SK-N-SH (cell line): ENCODE measurements at regions not wholly inside any gene's neighbourhood (a gene's known extent, or its start where the extent isn't known, plus 50 kb on each side); places are given as distances from the start of the nearest gene placed in this dataset.

Source experiments
- CTCF ChIA-PET: fragments of 300-600, 350-600 bp; formaldehyde crosslinking; extraction: SDS; loops from one replicate; lab custom pipeline; 2021; lab: Yijun Ruan, JAX
- POLR2A ChIA-PET: fragments of 350-600 bp; sonication (Branson Sonifier 250); formaldehyde crosslinking; extraction: SDS; loops from one replicate; lab custom pipeline; 2020; ENCODE audit warnings: antibody characterized with exemption, inconsistent platforms; lab: Yijun Ruan, JAX
- DNase-seq: peaks from one replicate; pipeline ENCODE4 v3.0.0; 2012
- H2AFZ ChIP-seq: fragments of 200-600 bp; sonication (generic); 2 replicates; pipeline ENCODE4 v1.8.1; 2016; ENCODE audit warnings: antibody characterized with exemption, mild to moderate bottlenecking, low read depth
- H3F3A ChIP-seq: fragments of 200-600 bp; sonication (generic); replicated peaks from 2 replicates; pipeline ENCODE3; 2016; ENCODE audit warnings: antibody characterized with exemption, mild to moderate bottlenecking; ENCODE audit not compliant: insufficient read depth
- H3K27ac ChIP-seq, 2 experiments: fragments of 200-500 bp in 1 of 2; fragments of 200-600 bp in 1 of 2; sonication (Bioruptor generic) in 1 of 2; sonication (generic), shearing (Covaris generic) in 1 of 2; 2 replicates each; pipeline versions ENCODE4 v1.5.1 to v1.6.1; 2014 to 2016; ENCODE audit warnings: low read depth in 2 of 2, inconsistent platforms in 1 of 2, low read length in 1 of 2, mild to moderate bottlenecking in 1 of 2, mixed read lengths in 1 of 2
- H3K27me3 ChIP-seq: fragments of 200-600 bp; sonication (generic), shearing (Covaris generic); 2 replicates; pipeline ENCODE4 v1.6.1; 2016; ENCODE audit warnings: mixed run types; ENCODE audit not compliant: insufficient read depth
- H3K36me3 ChIP-seq, 2 experiments: fragments of 200-500 bp in 1 of 2; fragments of 200-600 bp in 1 of 2; sonication (Bioruptor generic) in 1 of 2; sonication (generic) in 1 of 2; replicated peaks in 1 of 2; 2 replicates each; pipeline versions ENCODE3 to v1.5.1; 2014 to 2016; ENCODE audit warnings: low read length in 1 of 2, mild to moderate bottlenecking in 1 of 2; ENCODE audit not compliant: insufficient read depth in 2 of 2, control insufficient read depth in 1 of 2
- H3K4me1 ChIP-seq, 2 experiments: fragments of 200-500 bp in 1 of 2; fragments of 200-600 bp in 1 of 2; sonication (Bioruptor generic) in 1 of 2; sonication (generic), shearing (Covaris generic) in 1 of 2; 2 replicates each; pipeline versions ENCODE4 v1.5.1 to v1.6.1; 2014 to 2016; ENCODE audit warnings: low read depth in 1 of 2, low read length in 1 of 2, mixed run types in 1 of 2; ENCODE audit not compliant: insufficient read depth in 2 of 2, control insufficient read depth in 1 of 2
- H3K4me2 ChIP-seq: fragments of 200-600 bp; sonication (generic), shearing (Covaris generic); 2 replicates; pipeline ENCODE4 v1.6.1; 2017; ENCODE audit warnings: mixed run types
- H3K4me3 ChIP-seq, 2 experiments: fragments of 200-500 bp in 1 of 2; fragments of 200-600 bp in 1 of 2; sonication (Bioruptor generic) in 1 of 2; sonication (generic), shearing (Covaris generic) in 1 of 2; 2 replicates each; pipeline versions ENCODE4 v1.5.1 to v1.8.1; 2014 to 2016; ENCODE audit warnings: low read depth in 2 of 2, inconsistent platforms in 1 of 2, low read length in 1 of 2, mild to moderate bottlenecking in 1 of 2, mixed read lengths in 1 of 2, moderate library complexity in 1 of 2
- H3K79me2 ChIP-seq: fragments of 200-600 bp; sonication (generic); 2 replicates; pipeline ENCODE4 v1.8.1; 2017; ENCODE audit warnings: mild to moderate bottlenecking; ENCODE audit not compliant: insufficient read depth
- H3K9ac ChIP-seq: fragments of 200-600 bp; sonication (generic); 2 replicates; pipeline ENCODE4 v1.6.1; 2017; ENCODE audit warnings: mixed run types
- H3K9me2 ChIP-seq: fragments of 200-600 bp; sonication (generic); 2 replicates; pipeline ENCODE4 v1.6.1; 2017; ENCODE audit warnings: mixed run types
- H3K9me3 ChIP-seq: fragments of 200-600 bp; sonication (generic); 2 replicates; pipeline ENCODE4 v1.6.1; 2017; ENCODE audit warnings: mixed run types, mild to moderate bottlenecking, moderate library complexity
- H4K20me1 ChIP-seq: fragments of 200-600 bp; sonication (generic); 2 replicates; pipeline ENCODE4 v1.6.1; 2017; ENCODE audit warnings: mild to moderate bottlenecking, mixed run types; ENCODE audit not compliant: insufficient read depth
- CHD2 ChIP-seq: fragments of 150-350 bp; IDR thresholded peaks from 2 replicates; pipeline ENCODE4 v1.6.1; 2018; ENCODE audit warnings: low read length; ENCODE audit not compliant: partially characterized antibody
- ELF1 ChIP-seq: IDR thresholded peaks from 2 replicates; pipeline ENCODE4 v1.4.0; 2012
- FOXJ3 ChIP-seq: sonication (generic); formaldehyde crosslinking; IDR thresholded peaks from 2 replicates; pipeline ENCODE4 v1.5.1; 2020; ENCODE audit warnings: mild to moderate bottlenecking, missing genetic modification reagents
- FOXM1 ChIP-seq: IDR thresholded peaks from 2 replicates; pipeline ENCODE4 v1.4.0; 2012; ENCODE audit warnings: low read depth, mild to moderate bottlenecking
- GABPA ChIP-seq: IDR thresholded peaks from 2 replicates; pipeline ENCODE4 v1.4.0; 2012; ENCODE audit warnings: low read depth, mild to moderate bottlenecking
- GATA2 ChIP-seq: sonication (generic); formaldehyde crosslinking; IDR thresholded peaks from 2 replicates; pipeline ENCODE4 v1.5.0; 2020; ENCODE audit warnings: mild to moderate bottlenecking, missing genetic modification reagents
- JUND ChIP-seq: IDR thresholded peaks from 2 replicates; pipeline ENCODE4 v1.4.0; 2012
- MEF2A ChIP-seq: IDR thresholded peaks from 2 replicates; pipeline ENCODE4 v1.4.0; 2012; ENCODE audit warnings: low read depth, borderline replicate concordance
- TAF1 ChIP-seq: IDR thresholded peaks from 2 replicates; pipeline ENCODE4 v1.6.1; 2012; ENCODE audit warnings: low read depth, mild to moderate bottlenecking, low read length, moderate library complexity, borderline replicate concordance
- WGBS: methylation state at CpG from one replicate; pipeline ENCODE4 v1.1.6; 2017; ENCODE audit warnings: low lambda C conversion rate; 5-methylcytosine and 5-hydroxymethylcytosine counted together
- TF ChIP-seq, protein P1 (sequence below): fragments of 150-350 bp; IDR thresholded peaks from 2 replicates; pipeline ENCODE4 v1.6.1; 2016; ENCODE audit warnings: mild to moderate bottlenecking, low read depth, low read length
- TF ChIP-seq, protein P2 (sequence below): fragments of 200-600 bp; sonication (generic); IDR thresholded peaks from 2 replicates; pipeline ENCODE4 v1.6.1; 2017; ENCODE audit warnings: antibody characterized with exemption, mild to moderate bottlenecking, moderate library complexity
- TF ChIP-seq, protein P3 (sequence below): IDR thresholded peaks from 2 replicates; pipeline ENCODE4 v1.4.0; 2012; ENCODE audit warnings: low read depth, borderline replicate concordance
- TF ChIP-seq, protein P4 (sequence below): IDR thresholded peaks from 2 replicates; pipeline ENCODE4; 2012
- TF ChIP-seq, protein P5 (sequence below): IDR thresholded peaks from 2 replicates; pipeline ENCODE4 v1.4.0; 2012; ENCODE audit warnings: low read depth, borderline replicate concordance
- TF ChIP-seq, protein P6 (sequence below): fragments of 150-350 bp; IDR thresholded peaks from 2 replicates; pipeline ENCODE4 v1.6.1; 2017; ENCODE audit warnings: antibody characterized with exemption, low read length, low read depth, borderline replicate concordance

DNA sequence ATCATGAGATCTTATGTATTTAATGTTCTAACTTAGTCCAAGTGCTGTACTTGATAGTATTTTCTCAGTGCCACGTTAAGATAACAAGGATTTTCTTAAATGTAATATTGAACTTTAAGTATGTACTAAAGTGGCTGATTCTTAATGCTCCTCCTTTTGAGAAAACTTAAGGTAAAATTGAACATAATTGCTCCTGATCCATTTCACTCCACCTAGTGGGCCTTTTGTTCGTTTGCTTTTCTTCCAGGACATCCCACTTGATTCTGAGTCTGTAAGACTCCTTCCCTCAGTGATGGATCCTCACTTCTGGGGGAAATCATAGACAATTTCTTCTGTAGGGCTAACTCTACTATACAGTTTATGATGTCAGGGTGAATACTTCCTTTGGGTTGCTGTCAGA lies 173.1 kb downstream of the LMO4 start:
- no peaks in the 10 kb centered on the region for H3K27me3 ChIP-seq
- H3K9me2 ChIP-seq = no peaks in the 10 kb centered on the region
- no peak overlapping the region for H3K9ac ChIP-seq
- H3K4me2 ChIP-seq = no peak overlapping the region
- H3F3A ChIP-seq = no peaks in the 10 kb centered on the region
- no peak overlapping the region for H2AFZ ChIP-seq
- no peaks in the 10 kb centered on the region for H4K20me1 ChIP-seq
- H3K79me2 ChIP-seq = no peaks in the 10 kb centered on the region
- H3K36me3 ChIP-seq = no peaks in the 10 kb centered on the region
- no peak for DNase-seq
- no peak overlapping the region for H3K4me3 ChIP-seq
- no peaks in the 10 kb centered on the region for H3K9me3 ChIP-seq
- ChIA-PET CTCF (no interaction called here), POLR2A (no interaction called here)
- TF ChIP-seq, protein P1, sequence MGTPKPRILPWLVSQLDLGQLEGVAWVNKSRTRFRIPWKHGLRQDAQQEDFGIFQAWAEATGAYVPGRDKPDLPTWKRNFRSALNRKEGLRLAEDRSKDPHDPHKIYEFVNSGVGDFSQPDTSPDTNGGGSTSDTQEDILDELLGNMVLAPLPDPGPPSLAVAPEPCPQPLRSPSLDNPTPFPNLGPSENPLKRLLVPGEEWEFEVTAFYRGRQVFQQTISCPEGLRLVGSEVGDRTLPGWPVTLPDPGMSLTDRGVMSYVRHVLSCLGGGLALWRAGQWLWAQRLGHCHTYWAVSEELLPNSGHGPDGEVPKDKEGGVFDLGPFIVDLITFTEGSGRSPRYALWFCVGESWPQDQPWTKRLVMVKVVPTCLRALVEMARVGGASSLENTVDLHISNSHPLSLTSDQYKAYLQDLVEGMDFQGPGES = no peak
- TF ChIP-seq, protein P2, sequence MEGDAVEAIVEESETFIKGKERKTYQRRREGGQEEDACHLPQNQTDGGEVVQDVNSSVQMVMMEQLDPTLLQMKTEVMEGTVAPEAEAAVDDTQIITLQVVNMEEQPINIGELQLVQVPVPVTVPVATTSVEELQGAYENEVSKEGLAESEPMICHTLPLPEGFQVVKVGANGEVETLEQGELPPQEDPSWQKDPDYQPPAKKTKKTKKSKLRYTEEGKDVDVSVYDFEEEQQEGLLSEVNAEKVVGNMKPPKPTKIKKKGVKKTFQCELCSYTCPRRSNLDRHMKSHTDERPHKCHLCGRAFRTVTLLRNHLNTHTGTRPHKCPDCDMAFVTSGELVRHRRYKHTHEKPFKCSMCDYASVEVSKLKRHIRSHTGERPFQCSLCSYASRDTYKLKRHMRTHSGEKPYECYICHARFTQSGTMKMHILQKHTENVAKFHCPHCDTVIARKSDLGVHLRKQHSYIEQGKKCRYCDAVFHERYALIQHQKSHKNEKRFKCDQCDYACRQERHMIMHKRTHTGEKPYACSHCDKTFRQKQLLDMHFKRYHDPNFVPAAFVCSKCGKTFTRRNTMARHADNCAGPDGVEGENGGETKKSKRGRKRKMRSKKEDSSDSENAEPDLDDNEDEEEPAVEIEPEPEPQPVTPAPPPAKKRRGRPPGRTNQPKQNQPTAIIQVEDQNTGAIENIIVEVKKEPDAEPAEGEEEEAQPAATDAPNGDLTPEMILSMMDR = peak; percentile 32; the same call in 1 of the 2 replicates
- H3K27ac ChIP-seq = no peak overlapping the region
- whole genome bisulfite sequencing = 20% methylated on average over 2 of the region's 2 CpGs
- H3K4me1 ChIP-seq = no peaks in the 10 kb centered on the region

DNA sequence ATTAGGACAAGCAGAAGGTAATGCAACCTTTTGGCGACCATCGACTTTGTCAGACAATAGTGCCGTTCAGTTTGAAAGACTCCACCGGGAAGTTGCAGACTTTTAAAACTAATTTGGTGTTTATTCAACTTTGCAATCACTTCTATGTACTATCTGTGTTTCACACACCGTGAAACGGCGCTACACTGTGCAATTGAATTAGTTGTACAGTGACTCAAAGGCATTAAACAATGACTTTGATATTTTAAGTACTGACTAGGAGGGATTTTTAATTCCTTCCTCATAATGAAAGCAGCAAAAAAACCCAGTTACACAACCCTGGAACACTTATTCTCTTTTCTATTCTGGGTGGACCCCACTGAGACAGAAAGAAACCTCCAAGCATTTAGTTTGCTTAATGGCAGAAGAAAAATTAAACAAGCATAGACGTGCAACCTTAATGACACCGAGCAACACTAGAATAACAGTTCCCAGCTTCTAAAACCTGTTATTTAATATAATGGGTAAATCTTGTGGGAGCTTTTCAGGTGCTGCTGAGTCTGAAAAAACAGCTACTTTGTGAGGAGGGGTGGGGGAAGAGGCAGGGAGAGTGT lies 176.8 kb downstream of the LMO4 start:
- CTCF ChIA-PET = no interaction called here
- no peak for DNase-seq
- H3K79me2 ChIP-seq = no peaks in the 10 kb centered on the region
- H3K27me3 ChIP-seq = no peaks in the 10 kb centered on the region
- H3K9ac ChIP-seq = no peak overlapping the region
- H4K20me1 ChIP-seq = no peaks in the 10 kb centered on the region
- POLR2A ChIA-PET = no interaction called here
- H3K36me3 ChIP-seq = no peaks in the 10 kb centered on the region
- no peaks in the 10 kb centered on the region; a peak in 1 of 4 replicates for H3K4me1 ChIP-seq
- H3K9me3 ChIP-seq = no peaks in the 10 kb centered on the region
- H3F3A ChIP-seq = no peaks in the 10 kb centered on the region
- WGBS = 66% methylated on average over 9 of the region's 9 CpGs
- no peak overlapping the region for H3K4me3 ChIP-seq
- H3K27ac ChIP-seq = no peak overlapping the region
- TF ChIP-seq FOXJ3 (CRISPR knock-in tag) (no peak), TAF1 (no peak), ELF1 (no peak), CHD2 (no peak), MEF2A (no peak), FOXM1 (no peak), GABPA (no peak), GATA2 (no peak), JUND (no peak)
- TF ChIP-seq, protein P3, sequence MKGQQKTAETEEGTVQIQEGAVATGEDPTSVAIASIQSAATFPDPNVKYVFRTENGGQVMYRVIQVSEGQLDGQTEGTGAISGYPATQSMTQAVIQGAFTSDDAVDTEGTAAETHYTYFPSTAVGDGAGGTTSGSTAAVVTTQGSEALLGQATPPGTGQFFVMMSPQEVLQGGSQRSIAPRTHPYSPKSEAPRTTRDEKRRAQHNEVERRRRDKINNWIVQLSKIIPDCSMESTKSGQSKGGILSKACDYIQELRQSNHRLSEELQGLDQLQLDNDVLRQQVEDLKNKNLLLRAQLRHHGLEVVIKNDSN = no peak
- TF ChIP-seq, protein P4, sequence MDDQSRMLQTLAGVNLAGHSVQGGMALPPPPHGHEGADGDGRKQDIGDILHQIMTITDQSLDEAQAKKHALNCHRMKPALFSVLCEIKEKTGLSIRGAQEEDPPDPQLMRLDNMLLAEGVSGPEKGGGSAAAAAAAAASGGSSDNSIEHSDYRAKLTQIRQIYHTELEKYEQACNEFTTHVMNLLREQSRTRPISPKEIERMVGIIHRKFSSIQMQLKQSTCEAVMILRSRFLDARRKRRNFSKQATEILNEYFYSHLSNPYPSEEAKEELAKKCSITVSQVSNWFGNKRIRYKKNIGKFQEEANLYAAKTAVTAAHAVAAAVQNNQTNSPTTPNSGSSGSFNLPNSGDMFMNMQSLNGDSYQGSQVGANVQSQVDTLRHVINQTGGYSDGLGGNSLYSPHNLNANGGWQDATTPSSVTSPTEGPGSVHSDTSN = no peak
- TF ChIP-seq, protein P5, sequence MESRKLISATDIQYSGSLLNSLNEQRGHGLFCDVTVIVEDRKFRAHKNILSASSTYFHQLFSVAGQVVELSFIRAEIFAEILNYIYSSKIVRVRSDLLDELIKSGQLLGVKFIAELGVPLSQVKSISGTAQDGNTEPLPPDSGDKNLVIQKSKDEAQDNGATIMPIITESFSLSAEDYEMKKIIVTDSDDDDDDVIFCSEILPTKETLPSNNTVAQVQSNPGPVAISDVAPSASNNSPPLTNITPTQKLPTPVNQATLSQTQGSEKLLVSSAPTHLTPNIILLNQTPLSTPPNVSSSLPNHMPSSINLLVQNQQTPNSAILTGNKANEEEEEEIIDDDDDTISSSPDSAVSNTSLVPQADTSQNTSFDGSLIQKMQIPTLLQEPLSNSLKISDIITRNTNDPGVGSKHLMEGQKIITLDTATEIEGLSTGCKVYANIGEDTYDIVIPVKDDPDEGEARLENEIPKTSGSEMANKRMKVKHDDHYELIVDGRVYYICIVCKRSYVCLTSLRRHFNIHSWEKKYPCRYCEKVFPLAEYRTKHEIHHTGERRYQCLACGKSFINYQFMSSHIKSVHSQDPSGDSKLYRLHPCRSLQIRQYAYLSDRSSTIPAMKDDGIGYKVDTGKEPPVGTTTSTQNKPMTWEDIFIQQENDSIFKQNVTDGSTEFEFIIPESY = no peak
- TF ChIP-seq, protein P6, sequence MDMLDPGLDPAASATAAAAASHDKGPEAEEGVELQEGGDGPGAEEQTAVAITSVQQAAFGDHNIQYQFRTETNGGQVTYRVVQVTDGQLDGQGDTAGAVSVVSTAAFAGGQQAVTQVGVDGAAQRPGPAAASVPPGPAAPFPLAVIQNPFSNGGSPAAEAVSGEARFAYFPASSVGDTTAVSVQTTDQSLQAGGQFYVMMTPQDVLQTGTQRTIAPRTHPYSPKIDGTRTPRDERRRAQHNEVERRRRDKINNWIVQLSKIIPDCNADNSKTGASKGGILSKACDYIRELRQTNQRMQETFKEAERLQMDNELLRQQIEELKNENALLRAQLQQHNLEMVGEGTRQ = no peak
- TF ChIP-seq, all 33 proteins: peak for 0
- no peak overlapping the region for H3K4me2 ChIP-seq
- H3K9me2 ChIP-seq = no peaks in the 10 kb centered on the region
- H2AFZ ChIP-seq = no peak overlapping the region
